Ascending aorta (tissue), 2 donors: ENCODE measurements at regions not wholly inside any gene's neighbourhood (a gene's known extent, or its start where the extent isn't known, plus 50 kb on each side); places are given as distances from the start of the nearest gene placed in this dataset.

ENCODE experiments used
- DNase-seq, 2 donors: peaks; one replicate each; pipeline ENCODE4 v3.0.0-alpha.2; 2019; ENCODE audit warnings: low spot score in 2 of 2
- H3K27ac ChIP-seq, 2 donors: fragments of 200-600 bp; sonication (generic); one replicate each; pipeline ENCODE4 v1.5.1; 2016 to 2017; ENCODE audit warnings: mild to moderate bottlenecking in 1 of 2
- H3K27me3 ChIP-seq: fragments of 200-600 bp; sonication (generic); one replicate; pipeline ENCODE4 v1.5.1; 2017
- H3K36me3 ChIP-seq, 2 donors: fragments of 200-600 bp; sonication (generic); one replicate each; pipeline ENCODE4 v1.5.1; 2016
- H3K4me1 ChIP-seq, 2 donors: fragments of 200-600 bp; sonication (generic); one replicate each; pipeline ENCODE4 v1.5.1; 2016 to 2017; ENCODE audit warnings: mild to moderate bottlenecking in 1 of 2
- H3K4me3 ChIP-seq, 2 donors: fragments of 200-600 bp; sonication (generic); one replicate each; pipeline ENCODE4 v1.5.1; 2016 to 2017; ENCODE audit warnings: mild to moderate bottlenecking in 1 of 2
- H3K9me3 ChIP-seq, 2 donors: fragments of 200-600 bp; sonication (generic); one replicate each; pipeline ENCODE4 v1.5.1; 2016
- intact Hi-C: fragments of 100-400 bp; cut with DNase I; formaldehyde crosslinking; loops from one replicate; pipeline ENCODE4 v1.15.1; 2023
- TF ChIP-seq, protein P1 (sequence below), 3 experiments: fragments of 200-600 bp in 2 of 3; fragments of 450-650 bp in 1 of 3; sonication (generic) in 2 of 3; IDR thresholded peaks; one replicate each; pipeline ENCODE4 v1.5.1; 2016 to 2019; ENCODE audit warnings: antibody characterized with exemption in 3 of 3, mild to moderate bottlenecking in 1 of 3, moderate library complexity in 1 of 3

DNA sequence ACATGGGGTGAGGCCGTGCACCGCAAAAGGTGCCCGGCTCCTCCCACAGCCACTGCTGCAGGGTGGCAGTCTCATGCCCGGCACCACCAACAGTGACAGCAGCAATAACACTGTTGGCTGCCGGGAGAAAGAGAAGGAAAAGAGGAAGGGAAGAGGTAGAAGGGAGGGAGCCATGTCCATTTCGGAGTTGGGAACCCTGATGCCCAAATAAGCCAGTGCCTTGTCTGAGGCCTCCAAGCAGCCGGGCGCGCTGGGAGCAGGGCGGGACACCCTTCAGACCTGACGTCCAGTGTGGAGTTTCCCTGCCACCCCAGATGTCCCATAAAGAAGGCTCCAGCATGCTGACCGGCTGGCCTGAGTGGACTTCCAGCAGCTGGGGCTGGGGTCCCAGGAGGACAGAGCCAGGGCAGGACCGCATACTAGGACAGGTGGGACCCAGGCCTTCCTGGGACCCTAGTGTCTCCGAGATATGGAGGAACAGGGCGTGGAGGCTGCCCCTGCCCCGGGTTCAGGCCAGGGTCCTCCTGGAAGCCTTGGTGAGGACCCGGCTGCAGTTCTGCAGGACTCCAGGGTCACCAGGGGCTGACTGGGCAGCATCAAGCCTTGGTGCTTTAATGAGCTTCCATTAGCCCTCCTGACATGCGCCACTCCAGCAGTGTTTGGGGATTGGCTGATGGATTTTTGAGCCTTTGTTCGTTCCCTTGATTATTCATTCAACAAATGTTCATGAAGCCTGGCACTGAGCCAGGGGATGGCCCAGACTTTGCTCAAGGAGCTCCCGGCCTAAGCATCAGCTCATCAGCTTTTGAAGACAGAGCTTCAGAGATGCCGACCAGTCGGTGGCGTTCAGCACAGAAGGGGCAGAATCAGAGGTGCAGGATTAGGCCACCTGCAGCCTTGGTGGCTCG, 223.6 kb upstream of the CIBAR2 start:
- no peak overlapping the region for H3K27ac ChIP-seq
- TF ChIP-seq, protein P1, sequence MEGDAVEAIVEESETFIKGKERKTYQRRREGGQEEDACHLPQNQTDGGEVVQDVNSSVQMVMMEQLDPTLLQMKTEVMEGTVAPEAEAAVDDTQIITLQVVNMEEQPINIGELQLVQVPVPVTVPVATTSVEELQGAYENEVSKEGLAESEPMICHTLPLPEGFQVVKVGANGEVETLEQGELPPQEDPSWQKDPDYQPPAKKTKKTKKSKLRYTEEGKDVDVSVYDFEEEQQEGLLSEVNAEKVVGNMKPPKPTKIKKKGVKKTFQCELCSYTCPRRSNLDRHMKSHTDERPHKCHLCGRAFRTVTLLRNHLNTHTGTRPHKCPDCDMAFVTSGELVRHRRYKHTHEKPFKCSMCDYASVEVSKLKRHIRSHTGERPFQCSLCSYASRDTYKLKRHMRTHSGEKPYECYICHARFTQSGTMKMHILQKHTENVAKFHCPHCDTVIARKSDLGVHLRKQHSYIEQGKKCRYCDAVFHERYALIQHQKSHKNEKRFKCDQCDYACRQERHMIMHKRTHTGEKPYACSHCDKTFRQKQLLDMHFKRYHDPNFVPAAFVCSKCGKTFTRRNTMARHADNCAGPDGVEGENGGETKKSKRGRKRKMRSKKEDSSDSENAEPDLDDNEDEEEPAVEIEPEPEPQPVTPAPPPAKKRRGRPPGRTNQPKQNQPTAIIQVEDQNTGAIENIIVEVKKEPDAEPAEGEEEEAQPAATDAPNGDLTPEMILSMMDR (IDR thresholded peaks at IDR 0.05): no peak
- intact Hi-C loops: no loop called here

DNA sequence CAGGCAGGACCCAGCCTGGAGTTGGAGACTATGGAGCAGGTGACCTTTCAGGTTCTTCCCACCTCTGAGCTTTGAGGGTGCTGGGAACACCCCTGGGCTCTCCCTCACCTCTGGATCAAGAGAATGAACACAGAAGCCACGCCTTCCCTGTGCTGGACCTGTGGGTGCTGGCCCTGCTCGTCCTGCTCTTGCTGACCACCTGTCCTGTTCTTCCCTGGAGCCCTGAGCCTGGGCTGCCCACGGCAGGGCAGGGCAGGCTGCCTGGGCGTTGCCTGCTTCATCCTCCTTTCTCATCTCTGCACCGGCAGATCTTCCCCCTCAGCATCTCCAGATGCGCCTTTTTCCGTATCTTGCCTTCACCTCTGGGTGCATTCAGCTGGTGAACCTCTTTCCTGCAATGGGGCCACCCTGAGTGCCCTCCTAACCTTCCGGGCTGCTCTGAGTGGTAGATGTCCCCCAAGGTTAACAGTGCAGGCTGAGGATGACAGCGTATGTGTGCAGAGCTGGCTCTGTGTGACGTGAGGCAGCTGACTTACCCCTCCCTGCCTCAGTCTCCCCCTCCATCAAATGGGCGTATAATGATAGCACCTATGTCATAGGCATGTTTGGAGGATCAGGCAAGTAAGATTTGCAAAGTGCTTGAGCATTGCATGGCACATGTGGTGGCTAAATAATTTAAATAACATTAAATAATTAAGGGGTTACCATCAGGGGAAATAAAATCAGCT, 225.8 kb upstream of the CIBAR2 start:
- Histone ChIP-seq H3K27ac (no peak overlapping the region), H3K4me3 (no peak overlapping the region), H3K27me3 (no peaks in the 10 kb centered on the region), H3K36me3 (no peaks in the 10 kb centered on the region), H3K4me1 (no peaks in the 10 kb centered on the region), H3K9me3 (no peaks in the 10 kb centered on the region)
- TF ChIP-seq, protein P1 (IDR thresholded peaks at IDR 0.05): no peak
- intact Hi-C loops: no loop called here
- no peak for DNase-seq

More for the DNA sequence above, 223.6 kb upstream of the CIBAR2 start:
- no peaks in the 10 kb centered on the region for H3K27me3 ChIP-seq
- peaks cover 0 to 2% of the 10 kb centered on the region in 2 donors for H3K4me1 ChIP-seq
- H3K4me3 ChIP-seq: no peak overlapping the region
- DNase-seq: no peak
- H3K36me3 ChIP-seq: no peaks in the 10 kb centered on the region
- no peaks in the 10 kb centered on the region for H3K9me3 ChIP-seq

DNA sequence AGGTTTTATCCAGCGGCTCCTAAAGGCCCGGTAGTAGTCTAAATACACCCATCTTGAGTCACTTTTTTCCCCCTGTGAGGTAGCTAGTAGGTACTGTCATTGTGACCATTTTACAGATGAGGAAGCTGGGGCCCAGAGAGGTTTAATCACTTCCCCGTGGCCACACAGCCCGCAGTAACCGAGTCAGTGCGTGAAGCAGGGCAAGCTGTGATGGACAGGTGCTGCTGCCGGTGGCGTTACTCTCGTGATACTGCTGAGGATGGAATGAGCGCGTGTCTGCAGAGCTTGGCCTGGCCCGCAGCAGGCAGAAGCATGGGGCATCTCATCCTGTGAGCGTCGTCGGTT, 226.3 kb upstream of the CIBAR2 start:
- TF ChIP-seq, protein P1 (IDR thresholded peaks at IDR 0.05): no peak
- H3K9me3 ChIP-seq: no peaks in the 10 kb centered on the region
- no peak overlapping the region for H3K4me3 ChIP-seq
- no peak overlapping the region for H3K27ac ChIP-seq
- DNase-seq: no peak
- no peaks in the 10 kb centered on the region for H3K36me3 ChIP-seq
- intact Hi-C loops: no loop called here
- no peaks in the 10 kb centered on the region for H3K4me1 ChIP-seq
- H3K27me3 ChIP-seq: no peaks in the 10 kb centered on the region

DNA sequence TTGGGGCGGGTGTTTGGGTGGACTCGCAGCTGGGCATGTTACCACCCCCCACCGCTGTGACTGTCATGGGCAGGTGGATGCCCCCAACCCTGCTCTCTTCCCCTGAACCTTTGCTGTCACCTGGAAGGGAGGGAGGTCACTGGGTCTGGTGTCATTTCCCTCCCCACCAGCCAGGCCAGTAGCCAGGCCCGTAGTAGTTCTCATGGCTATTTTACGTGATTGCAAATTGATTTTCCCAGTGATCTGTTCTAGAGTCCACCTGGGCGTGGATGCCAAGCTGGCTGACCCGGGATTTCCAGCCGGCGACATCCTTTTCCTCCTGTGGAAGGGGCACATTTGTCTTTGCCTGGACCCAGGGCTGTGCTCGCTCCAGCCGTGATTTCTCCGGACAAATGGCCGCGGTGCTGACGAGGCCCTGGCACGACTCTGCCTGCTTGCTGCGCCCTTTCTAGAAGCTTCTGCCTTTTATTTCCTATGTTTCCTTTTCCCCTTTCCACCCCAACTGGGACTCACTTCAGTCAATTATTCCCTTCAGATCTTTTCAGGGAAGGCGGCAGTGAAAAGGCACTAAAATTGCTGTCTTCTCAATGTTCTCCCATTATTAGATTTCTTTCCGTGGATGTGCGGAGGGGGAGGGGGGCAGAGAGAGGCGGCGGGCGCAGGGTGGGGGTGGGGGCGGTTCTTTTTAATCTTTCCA, 226.9 kb upstream of the CIBAR2 start:
- DNase-seq: no peak
- Histone ChIP-seq H3K4me3 (no peak overlapping the region), H3K9me3 (no peaks in the 10 kb centered on the region), H3K36me3 (no peaks in the 10 kb centered on the region), H3K4me1 (no peaks in the 10 kb centered on the region), H3K27me3 (no peaks in the 10 kb centered on the region), H3K27ac (no peak overlapping the region)
- intact Hi-C loops: no loop called here
- TF ChIP-seq, protein P1 (IDR thresholded peaks at IDR 0.05): no peak

DNA sequence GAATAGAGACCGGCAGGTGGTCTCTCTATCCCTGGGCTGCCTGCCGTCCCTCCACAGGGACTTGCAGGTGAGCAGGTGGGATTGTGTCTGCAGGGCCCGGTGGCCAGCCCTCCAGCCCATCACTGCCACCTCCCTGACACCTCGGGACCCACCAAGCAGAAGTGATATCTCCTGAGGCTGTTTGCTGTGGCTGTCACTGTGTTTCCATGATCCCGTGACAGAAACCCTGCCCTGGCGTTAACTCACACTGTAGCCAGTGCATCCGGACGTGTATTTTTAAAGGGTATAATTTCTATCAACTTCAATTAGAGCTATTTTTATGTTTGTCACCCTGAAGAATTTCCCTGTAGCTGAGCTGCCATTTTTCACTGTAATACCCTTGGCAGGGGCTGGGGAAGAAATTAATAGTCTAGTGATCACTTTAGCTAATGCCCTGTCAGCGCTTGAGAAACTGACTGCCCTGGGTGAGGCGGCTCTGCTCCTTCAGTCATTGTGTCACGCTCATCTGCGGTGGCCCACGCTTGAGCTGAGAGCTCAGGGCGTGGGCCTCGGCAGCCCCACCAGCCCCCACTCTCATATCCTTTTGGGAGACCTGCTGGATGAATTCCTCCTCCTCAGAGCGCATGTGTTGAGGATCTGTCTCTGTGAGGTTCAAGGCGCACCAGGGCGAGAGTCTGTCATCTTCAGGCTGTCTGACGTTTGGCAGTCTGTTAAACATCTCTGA, 229.9 kb upstream of the CIBAR2 start:
- DNase-seq: no peak
- intact Hi-C loops: no loop called here
- TF ChIP-seq, protein P1 (IDR thresholded peaks at IDR 0.05): no peak
- Histone ChIP-seq H3K27ac (no peak overlapping the region), H3K36me3 (no peaks in the 10 kb centered on the region), H3K4me3 (no peak overlapping the region), H3K4me1 (no peaks in the 10 kb centered on the region), H3K9me3 (no peaks in the 10 kb centered on the region), H3K27me3 (no peaks in the 10 kb centered on the region)
